Heart left ventricle (tissue), 16 donors: ENCODE measurements at regions not wholly inside any gene's neighbourhood (a gene's known extent, or its start where the extent isn't known, plus 50 kb on each side); places are given as distances from the start of the nearest gene placed in this dataset.

Source experiments
- ATAC-seq, 4 donors: fragments of 200-7000 bp; cut with Tn5 transposase; one replicate each; pipeline ENCODE4 v1.9.1; 2020 to 2022; ENCODE audit warnings: moderate library complexity in 4 of 4, mild to moderate bottlenecking in 3 of 4, moderate number of reproducible peaks in 1 of 4
- DNase-seq, 5 donors: peaks; one replicate each; pipeline ENCODE4 v3.0.0-alpha.2; 2020
- H3K27ac ChIP-seq, 12 donors: fragments of 200-600 bp; sonication (generic) in 4 of 12; one replicate each; pipeline versions ENCODE4 v1.5.0 to v1.8.0; 2016 to 2022; ENCODE audit warnings: mild to moderate bottlenecking in 2 of 12
- H3K27me3 ChIP-seq, 9 donors: fragments of 200-600 bp; sonication (generic) in 2 of 9; one replicate each; pipeline versions ENCODE4 v1.5.1 to v1.8.0; 2016 to 2022; ENCODE audit warnings: mild to moderate bottlenecking in 3 of 9
- H3K36me3 ChIP-seq, 9 donors: fragments of 200-600 bp; sonication (generic) in 2 of 9; one replicate each; pipeline versions ENCODE4 v1.5.0 to v1.8.0; 2018 to 2022; ENCODE audit warnings: mild to moderate bottlenecking in 2 of 9
- H3K4me1 ChIP-seq, 12 donors: fragments of 200-600 bp; sonication (generic) in 4 of 12; one replicate each; pipeline versions ENCODE4 v1.5.0 to v1.8.0; 2016 to 2022; ENCODE audit warnings: mild to moderate bottlenecking in 3 of 12
- H3K4me3 ChIP-seq, 12 donors: fragments of 200-600 bp; sonication (generic) in 4 of 12; one replicate each; pipeline versions ENCODE4 v1.5.0 to v1.8.0; 2017 to 2022; ENCODE audit warnings: mild to moderate bottlenecking in 9 of 12, moderate library complexity in 4 of 12
- H3K9me3 ChIP-seq, 12 donors: fragments of 200-600 bp; sonication (generic) in 4 of 12; one replicate each; pipeline versions ENCODE4 v1.5.0 to v1.8.0; 2016 to 2022; ENCODE audit warnings: mild to moderate bottlenecking in 1 of 12
- POLR2A ChIP-seq, 2 donors: fragments of 450-650 bp; IDR thresholded peaks; one replicate each; pipeline ENCODE4 v1.6.1; 2017; ENCODE audit warnings: antibody characterized with exemption in 2 of 2, mild to moderate bottlenecking in 2 of 2, moderate library complexity in 2 of 2
- WGBS, 4 donors: extraction: QIAGEN DNeasy Blood & Tissue Kit in 2 of 4; methylation state at CpG; one replicate each; pipeline versions ENCODE4 v1.1.5 to v1.1.7; 2013 to 2018; 5-methylcytosine and 5-hydroxymethylcytosine counted together
- intact Hi-C, 10 donors: fragments of 100-400 bp; cut with DNase I; formaldehyde crosslinking; loops; one replicate each; pipeline versions ENCODE4 v1.11.1 to v1.14.2; 2022
- TF ChIP-seq, protein P1 (sequence below), 12 donors: fragments of 200-600 bp; sonication (generic) in 4 of 12; IDR thresholded peaks; one replicate each; pipeline versions ENCODE4 v1.5.0 to v1.8.0; 2018 to 2022; ENCODE audit warnings: antibody characterized with exemption in 12 of 12, mild to moderate bottlenecking in 5 of 12
- donor health status: ischemic (EF 13 %, LVEDD 7.1; RV severe dilation, severe dysfunction).
- donor health status: healthy with polysubstance abuse.
- donor health status: DM: no; HTN: yes; CAD: no.
- donor health status: DM: no; HTN: no; CAD: no.
- donor health status: ischemic (EF 25% LVEDD 6.9; RV normal size, moderate dysfunction).
- donor health status: ischemic (EF 25% LVEDD 5.7; RV mildly dilated, moderate dysfunction).
- donor health status: healthy.
- donor health status: DM: yes; HTN: yes; CAD: no.
- donor health status: ischemic (EF 35%, LVEDD 5.7; RV mildly dilated, moderate dysfunction).
- donor health status: nonischemic (EF 11% LVEDD 7.7; RV severe dilation, severe dysfunction).
- donor health status: DM: yes; HTN: yes; CAD: no.
- donor health status: PGD.
- donor health status: ischemic (EF 29% LVEDD 5.4; RV normal size, mild dysfunction).
- donor health status: nonischemic (EF 23%, LVEDD 6.1; RV moderate dilation, normal function).

DNA sequence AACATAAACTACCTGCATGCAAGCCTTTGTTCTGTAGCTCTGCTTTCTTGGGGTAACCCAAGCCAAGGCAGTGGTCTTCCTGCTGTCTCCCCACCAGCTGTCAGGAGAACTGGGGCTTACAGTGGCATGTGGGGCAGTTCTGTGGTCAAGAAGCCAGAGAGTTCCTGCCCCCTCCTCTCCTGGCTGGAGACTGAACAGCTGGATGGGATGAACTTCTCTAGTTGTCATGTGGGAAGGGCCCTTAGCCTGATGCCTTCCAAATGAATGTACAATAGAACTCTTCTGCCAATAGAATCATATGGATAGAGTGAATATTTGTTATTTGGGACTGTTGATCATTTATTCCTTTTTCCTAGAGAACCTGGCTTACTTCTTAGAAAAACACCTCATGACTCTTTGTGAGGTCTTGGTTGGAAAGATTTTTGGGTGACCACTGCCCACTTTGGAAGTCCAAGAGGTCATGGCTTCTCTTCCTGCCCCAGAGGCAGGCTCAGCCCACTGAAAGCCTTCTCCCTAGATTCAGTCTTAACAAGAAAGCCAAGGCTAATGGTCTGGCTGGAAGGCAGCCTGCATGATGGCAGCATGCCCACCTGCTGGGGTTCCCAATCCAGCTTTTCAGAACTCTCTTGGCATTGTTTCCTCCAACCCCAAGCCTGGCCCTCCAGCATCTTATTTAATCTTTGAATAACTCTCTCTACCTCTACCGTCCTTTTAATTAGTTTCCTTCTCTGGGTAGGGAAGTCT, 462.9 kb upstream of the PROK2 start:
- DNase-seq (peak in 2 of 5 donors; percentile 20 to 51), ATAC-seq (no peak)
- Histone ChIP-seq H3K27me3 (no peaks in the 10 kb centered on the region), H3K4me1 (peaks cover 0 to 45% (median 29%) of the 10 kb centered on the region in 12 donors), H3K27ac (no peak overlapping the region), H3K36me3 (no peaks in the 10 kb centered on the region), H3K9me3 (no peaks in the 10 kb centered on the region), H3K4me3 (no peak overlapping the region)
- 48 to 61% (median 55%) methylated on average over 1 of the region's 1 CpG for WGBS, 4 donors
- intact Hi-C loops = loop anchor here in 1 of 10 donors (10.0 kb wide), 1 partner anchor 577 kb away; no protein-coding TSS in a partner anchor
- TF ChIP-seq, protein P1, sequence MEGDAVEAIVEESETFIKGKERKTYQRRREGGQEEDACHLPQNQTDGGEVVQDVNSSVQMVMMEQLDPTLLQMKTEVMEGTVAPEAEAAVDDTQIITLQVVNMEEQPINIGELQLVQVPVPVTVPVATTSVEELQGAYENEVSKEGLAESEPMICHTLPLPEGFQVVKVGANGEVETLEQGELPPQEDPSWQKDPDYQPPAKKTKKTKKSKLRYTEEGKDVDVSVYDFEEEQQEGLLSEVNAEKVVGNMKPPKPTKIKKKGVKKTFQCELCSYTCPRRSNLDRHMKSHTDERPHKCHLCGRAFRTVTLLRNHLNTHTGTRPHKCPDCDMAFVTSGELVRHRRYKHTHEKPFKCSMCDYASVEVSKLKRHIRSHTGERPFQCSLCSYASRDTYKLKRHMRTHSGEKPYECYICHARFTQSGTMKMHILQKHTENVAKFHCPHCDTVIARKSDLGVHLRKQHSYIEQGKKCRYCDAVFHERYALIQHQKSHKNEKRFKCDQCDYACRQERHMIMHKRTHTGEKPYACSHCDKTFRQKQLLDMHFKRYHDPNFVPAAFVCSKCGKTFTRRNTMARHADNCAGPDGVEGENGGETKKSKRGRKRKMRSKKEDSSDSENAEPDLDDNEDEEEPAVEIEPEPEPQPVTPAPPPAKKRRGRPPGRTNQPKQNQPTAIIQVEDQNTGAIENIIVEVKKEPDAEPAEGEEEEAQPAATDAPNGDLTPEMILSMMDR (IDR thresholded peaks at IDR 0.05) = no peak
- no peak for TF ChIP-seq POLR2A (IDR thresholded peaks at IDR 0.05)

DNA sequence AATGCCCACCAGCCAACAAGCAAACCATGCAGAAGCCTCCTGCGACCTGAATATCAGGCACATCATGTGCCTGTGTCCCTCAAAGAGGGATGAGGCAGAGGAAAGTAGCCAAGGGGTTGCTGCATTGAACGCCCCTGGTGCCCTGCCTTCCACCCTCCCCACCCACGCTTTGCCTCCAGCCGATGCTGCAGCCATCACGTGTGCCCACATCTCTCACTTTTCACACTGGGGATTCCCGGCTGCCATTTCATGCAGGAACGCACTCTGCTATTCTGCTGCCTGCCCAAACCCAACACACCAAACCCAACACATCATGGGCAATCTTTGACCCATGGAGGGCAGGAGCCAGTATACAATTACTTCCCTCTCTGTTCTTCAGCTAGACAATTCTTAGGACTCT, 462.2 kb upstream of the PROK2 start:
- Histone ChIP-seq H3K27me3 (no peaks in the 10 kb centered on the region), H3K4me1 (peaks cover 0 to 45% (median 29%) of the 10 kb centered on the region in 12 donors), H3K27ac (peak overlapping the region in 3 of 12 donors; percentile 12 to 63 (median 46)), H3K4me3 (no peak overlapping the region), H3K9me3 (no peaks in the 10 kb centered on the region), H3K36me3 (no peaks in the 10 kb centered on the region)
- ATAC-seq (no peak), DNase-seq (no peak)
- 81 to 93% (median 91%) methylated on average over 6 to 7 of the region's 7 CpGs for WGBS, 4 donors
- TF ChIP-seq POLR2A (IDR thresholded peaks at IDR 0.05) = no peak
- TF ChIP-seq, protein P1 (IDR thresholded peaks at IDR 0.05) = no peak
- intact Hi-C loops = loop anchor here in 1 of 10 donors (10.0 kb wide), 1 partner anchor 578 kb away; no protein-coding TSS in a partner anchor

DNA sequence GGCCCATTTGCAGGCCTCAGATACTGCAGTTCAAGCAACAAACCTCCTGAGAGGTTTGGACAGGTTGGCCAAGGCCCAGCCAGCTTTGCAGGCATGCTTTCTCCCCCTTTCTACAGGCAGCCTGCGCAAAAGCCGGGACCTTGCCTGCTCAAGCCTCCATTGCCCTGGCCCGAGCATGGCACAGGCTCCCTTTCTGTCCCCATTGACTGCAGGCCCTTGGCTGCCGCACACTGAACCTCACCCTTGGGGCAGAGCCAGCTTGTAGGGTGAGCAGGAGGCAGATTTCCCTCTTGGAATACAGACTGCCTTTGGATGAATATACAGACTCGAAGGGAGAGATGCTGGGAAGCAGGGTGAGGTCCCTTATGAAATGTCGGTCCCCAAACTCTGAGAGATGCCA, 461.7 kb upstream of the PROK2 start:
- H3K27ac ChIP-seq = peak overlapping the region in 4 of 12 donors; percentile 12 to 63 (median 40)
- intact Hi-C loops = loop anchor here in 1 of 10 donors (10.0 kb wide), 1 partner anchor 578 kb away; no protein-coding TSS in a partner anchor
- no peak for TF ChIP-seq POLR2A (IDR thresholded peaks at IDR 0.05)
- TF ChIP-seq, protein P1 (IDR thresholded peaks at IDR 0.05) = no peak
- 47 to 65% (median 53%) methylated on average over 4 to 6 of the region's 6 CpGs for WGBS, 4 donors
- H3K9me3 ChIP-seq = no peaks in the 10 kb centered on the region
- H3K27me3 ChIP-seq = no peaks in the 10 kb centered on the region
- H3K4me3 ChIP-seq = no peak overlapping the region
- H3K4me1 ChIP-seq = peaks cover 0 to 45% (median 29%) of the 10 kb centered on the region in 12 donors
- peak; percentile 69 to 74 (median 71) for ATAC-seq
- DNase-seq = peak; percentile 32 to 73 (median 52)
- no peaks in the 10 kb centered on the region for H3K36me3 ChIP-seq

DNA sequence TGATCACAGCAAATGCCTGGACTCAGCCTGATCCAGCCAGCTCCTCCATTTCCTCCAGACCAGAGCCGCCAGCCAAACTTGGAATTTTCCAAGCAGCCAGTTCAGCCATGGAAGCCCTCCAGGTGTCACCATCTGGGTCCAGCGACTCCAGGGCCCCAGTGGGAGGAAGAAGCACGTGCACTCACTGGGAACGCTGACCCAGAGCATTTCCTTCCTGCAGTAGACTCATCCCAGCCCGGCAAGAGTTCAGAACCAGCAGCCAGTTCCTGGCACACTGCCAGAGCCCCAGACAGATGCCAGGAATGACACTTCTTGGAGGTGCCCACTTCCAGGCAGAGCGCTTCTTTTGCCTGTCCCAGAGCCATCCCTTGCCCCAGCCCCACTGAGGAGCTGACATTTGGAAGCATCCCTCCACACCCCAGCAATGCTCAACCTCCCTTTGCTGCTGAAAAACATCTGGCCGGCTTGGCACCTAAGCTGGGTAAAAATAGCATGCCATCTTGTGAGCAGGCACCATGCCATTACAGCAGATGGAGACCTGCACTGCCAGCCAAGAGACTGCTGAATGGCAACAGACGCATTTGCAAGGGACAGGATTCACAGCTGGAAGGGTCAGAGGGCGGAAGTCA, 460.3 kb upstream of the PROK2 start:
- WGBS, 4 donors = 29 to 38% (median 34%) methylated on average over 8 to 9 of the region's 9 CpGs
- peaks cover 0 to 45% (median 29%) of the 10 kb centered on the region in 12 donors for H3K4me1 ChIP-seq
- intact Hi-C loops = loop anchor here in 1 of 10 donors (10.0 kb wide), 1 partner anchor 580 kb away; no protein-coding TSS in a partner anchor

More for the DNA sequence above, 460.3 kb upstream of the PROK2 start:
- Histone ChIP-seq H3K9me3 (no peaks in the 10 kb centered on the region), H3K27me3 (no peaks in the 10 kb centered on the region), H3K4me3 (no peak overlapping the region), H3K27ac (peak overlapping the region in 1 of 12 donors; percentile 41), H3K36me3 (no peaks in the 10 kb centered on the region)
- ATAC-seq = peak; percentile 79 to 84 (median 82)
- peak; percentile 70 to 86 (median 75) for DNase-seq
- TF ChIP-seq, protein P1 (IDR thresholded peaks at IDR 0.05) = no peak
- no peak for TF ChIP-seq POLR2A (IDR thresholded peaks at IDR 0.05)
